Ishikawa (cell line): ENCODE measurements at regions not wholly inside any gene's neighbourhood (a gene's known extent, or its start where the extent isn't known, plus 50 kb on each side); places are given as distances from the start of the nearest gene placed in this dataset.

Experiments
- CEBPB ChIP-seq: IDR thresholded peaks from 2 replicates; pipeline ENCODE4 v1.6.1; 2012
- CREB1 ChIP-seq: IDR thresholded peaks from 2 replicates; pipeline ENCODE4 v1.6.1; 2012; ENCODE audit warnings: low read depth
- EGR1 ChIP-seq: IDR thresholded peaks from 2 replicates; pipeline ENCODE4 v1.6.1; 2012
- EP300 ChIP-seq: IDR thresholded peaks from 2 replicates; pipeline ENCODE4 v1.6.1; 2012; ENCODE audit warnings: borderline replicate concordance
- FOXM1 ChIP-seq: IDR thresholded peaks from 2 replicates; pipeline ENCODE4 v1.6.1; 2012; ENCODE audit warnings: low read depth, borderline replicate concordance
- MAX ChIP-seq: IDR thresholded peaks from 2 replicates; pipeline ENCODE4 v1.6.1; 2012
- RAD21 ChIP-seq: IDR thresholded peaks from 2 replicates; pipeline ENCODE4 v1.6.1; 2012; ENCODE audit warnings: low read depth
- TAF1 ChIP-seq: IDR thresholded peaks from 2 replicates; pipeline ENCODE4 v1.6.1; 2012; ENCODE audit warnings: low read depth, mild to moderate bottlenecking
- TCF12 ChIP-seq: IDR thresholded peaks from 2 replicates; pipeline ENCODE4 v1.6.1; 2012; ENCODE audit warnings: low read depth
- TEAD4 ChIP-seq: IDR thresholded peaks from 2 replicates; pipeline ENCODE4 v1.6.1; 2012
- USF1 ChIP-seq: IDR thresholded peaks from 2 replicates; pipeline ENCODE4 v1.6.1; 2012
- YY1 ChIP-seq: IDR thresholded peaks from 2 replicates; pipeline ENCODE4 v1.6.1; 2012; ENCODE audit warnings: low read depth
- ZBTB7A ChIP-seq: IDR thresholded peaks from 2 replicates; pipeline ENCODE4 v1.6.1; 2012; ENCODE audit warnings: low read depth
- TF ChIP-seq, protein P1 (sequence below): IDR thresholded peaks from 2 replicates; pipeline ENCODE4 v1.6.1; 2012; ENCODE audit warnings: low read depth, mild to moderate bottlenecking

GRCh38 chr10:59085711-59086502 lies 90.5 kb upstream of the PHYHIPL start:
- TF ChIP-seq TCF12 = no peak
- no peak for TF ChIP-seq YY1
- no peak for TF ChIP-seq MAX
- no peak for TF ChIP-seq RAD21
- no peak for TF ChIP-seq TAF1
- TF ChIP-seq CEBPB = no peak
- TF ChIP-seq, protein P1, sequence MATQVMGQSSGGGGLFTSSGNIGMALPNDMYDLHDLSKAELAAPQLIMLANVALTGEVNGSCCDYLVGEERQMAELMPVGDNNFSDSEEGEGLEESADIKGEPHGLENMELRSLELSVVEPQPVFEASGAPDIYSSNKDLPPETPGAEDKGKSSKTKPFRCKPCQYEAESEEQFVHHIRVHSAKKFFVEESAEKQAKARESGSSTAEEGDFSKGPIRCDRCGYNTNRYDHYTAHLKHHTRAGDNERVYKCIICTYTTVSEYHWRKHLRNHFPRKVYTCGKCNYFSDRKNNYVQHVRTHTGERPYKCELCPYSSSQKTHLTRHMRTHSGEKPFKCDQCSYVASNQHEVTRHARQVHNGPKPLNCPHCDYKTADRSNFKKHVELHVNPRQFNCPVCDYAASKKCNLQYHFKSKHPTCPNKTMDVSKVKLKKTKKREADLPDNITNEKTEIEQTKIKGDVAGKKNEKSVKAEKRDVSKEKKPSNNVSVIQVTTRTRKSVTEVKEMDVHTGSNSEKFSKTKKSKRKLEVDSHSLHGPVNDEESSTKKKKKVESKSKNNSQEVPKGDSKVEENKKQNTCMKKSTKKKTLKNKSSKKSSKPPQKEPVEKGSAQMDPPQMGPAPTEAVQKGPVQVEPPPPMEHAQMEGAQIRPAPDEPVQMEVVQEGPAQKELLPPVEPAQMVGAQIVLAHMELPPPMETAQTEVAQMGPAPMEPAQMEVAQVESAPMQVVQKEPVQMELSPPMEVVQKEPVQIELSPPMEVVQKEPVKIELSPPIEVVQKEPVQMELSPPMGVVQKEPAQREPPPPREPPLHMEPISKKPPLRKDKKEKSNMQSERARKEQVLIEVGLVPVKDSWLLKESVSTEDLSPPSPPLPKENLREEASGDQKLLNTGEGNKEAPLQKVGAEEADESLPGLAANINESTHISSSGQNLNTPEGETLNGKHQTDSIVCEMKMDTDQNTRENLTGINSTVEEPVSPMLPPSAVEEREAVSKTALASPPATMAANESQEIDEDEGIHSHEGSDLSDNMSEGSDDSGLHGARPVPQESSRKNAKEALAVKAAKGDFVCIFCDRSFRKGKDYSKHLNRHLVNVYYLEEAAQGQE = no peak
- no peak for TF ChIP-seq FOXM1
- no peak for TF ChIP-seq ZBTB7A
- no peak for TF ChIP-seq EP300
- TF ChIP-seq EGR1 = no peak
- no peak for TF ChIP-seq CREB1
- TF ChIP-seq TEAD4 = no peak
- TF ChIP-seq USF1 = no peak
